NCI-H1092 treated with DMSO at 0.1 percent for 48 hours (cell line): ENCODE measurements at regions not wholly inside any gene's neighbourhood (a gene's known extent, or its start where the extent isn't known, plus 50 kb on each side); places are given as distances from the start of the nearest gene placed in this dataset.

Experiments
- DNase-seq: peaks from one replicate; lab custom pipeline; 2025; lab: John Stamatoyannopoulos, UW

DNA sequence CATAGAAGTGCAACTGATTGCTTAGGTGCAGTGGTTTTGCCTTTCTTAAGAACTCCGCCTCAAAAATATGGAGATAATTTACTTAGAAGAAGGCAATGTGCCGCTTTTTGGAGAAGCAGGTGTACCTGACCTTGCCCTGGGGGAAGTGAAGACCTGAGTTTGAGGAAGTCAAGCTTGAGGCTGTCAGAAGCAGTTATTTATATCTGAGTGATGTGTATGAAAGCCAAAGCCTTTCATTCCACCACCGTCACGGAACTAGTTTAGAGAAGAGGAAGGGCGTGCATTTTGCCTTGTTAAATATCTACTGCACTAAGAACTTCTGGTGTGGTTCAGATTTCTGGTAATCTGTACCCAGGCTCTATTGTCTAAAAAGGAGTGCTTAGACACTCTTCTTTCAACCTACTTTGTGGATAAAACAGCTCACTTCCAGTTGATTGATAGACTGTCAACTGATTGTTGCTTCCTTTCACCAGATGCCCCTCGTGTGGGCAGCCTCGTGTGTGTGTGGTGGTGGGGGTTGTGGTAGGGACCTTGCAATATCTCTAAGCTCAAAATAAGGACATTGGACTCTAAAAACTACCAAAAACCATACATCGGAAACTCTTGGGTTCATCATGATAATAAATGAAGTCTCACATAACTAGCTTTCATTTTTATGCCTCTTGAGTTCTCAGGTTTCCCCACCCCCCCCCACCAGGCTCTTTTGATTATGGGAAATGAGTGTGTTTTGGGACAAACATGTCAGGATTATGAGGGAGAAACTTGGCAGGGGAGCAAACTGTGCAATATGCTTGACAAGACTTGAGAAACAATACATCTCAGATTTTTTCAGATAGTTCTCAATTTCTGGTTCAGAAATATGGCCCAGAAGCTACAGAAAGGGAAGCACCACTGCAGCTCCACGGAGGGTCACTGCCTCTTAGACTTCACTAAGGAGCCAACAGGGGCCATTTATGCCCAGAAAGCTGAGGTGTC lies 78.6 kb downstream of the ARF6 start:
- DNase-seq = peak; percentile 71

DNA sequence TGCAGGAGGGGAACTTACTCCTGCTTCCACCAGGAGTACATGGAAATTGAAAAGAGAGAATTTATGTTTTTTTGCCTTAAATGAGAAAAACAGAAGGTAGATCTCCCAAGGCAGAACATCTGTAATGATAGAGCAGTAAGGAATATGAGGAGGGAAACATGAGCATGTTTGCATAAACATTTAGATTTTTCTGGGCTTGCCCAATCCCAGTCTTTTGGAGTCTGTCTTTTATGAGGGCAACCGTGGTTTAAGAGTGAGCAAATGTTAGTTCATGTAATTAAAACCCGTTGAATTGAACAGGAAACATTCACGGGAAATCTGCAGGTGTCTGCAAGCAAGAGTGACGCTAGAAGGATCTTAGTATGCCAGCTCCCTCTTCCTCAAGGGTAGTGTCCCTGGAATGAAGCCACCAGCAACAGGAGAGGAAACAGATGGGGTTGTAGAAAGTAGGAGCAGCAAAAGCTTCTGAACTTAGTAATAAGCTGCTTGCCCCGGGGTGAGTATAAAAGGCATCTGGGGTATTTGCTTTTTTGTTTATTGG lies 79.3 kb downstream of the ARF6 start:
- DNase-seq = peak; percentile 79

DNA sequence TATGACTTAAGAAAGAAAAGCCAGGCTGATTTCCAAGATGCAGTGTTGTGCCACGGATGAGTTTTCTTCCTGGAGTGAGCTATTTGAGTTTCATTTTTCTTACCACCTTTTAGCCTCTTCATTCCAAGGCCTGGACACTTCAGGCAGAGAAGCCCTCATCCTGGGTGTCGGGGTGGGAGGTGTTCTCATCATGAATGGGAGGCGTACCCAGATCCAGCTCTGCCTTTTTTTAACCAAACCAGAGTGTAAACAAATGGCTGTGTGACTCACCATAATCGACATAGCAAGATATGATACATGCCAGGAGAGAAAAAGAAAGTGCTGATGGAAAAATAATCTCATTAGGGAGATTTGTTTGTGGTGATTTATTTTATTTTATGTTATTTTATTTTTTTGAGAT lies 79.9 kb downstream of the ARF6 start:
- DNase-seq = peak; percentile 68

DNA sequence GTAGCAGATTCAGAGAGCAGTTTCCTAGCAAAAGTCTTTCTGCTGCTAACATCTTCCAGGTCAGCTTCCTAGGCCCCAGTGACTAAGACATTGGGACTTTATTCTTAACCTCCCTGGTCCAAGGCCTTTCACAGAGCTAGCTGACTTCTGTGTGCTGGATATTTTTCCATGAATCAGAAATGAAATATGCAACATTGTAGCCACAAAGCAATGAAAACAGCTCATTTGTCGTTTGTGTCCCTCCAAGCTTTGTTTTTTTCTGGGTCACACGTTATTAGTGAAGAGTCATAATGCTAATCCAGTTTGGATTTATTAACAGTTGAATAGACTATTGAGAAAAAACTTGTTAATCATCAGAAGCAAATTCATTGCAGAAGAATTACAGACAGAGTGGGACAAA lies 82.4 kb downstream of the ARF6 start:
- no peak for DNase-seq

GRCh38 chr14:49975799-49976198 lies 82.9 kb downstream of the ARF6 start:
- DNase-seq = no peak

- no peak for DNase-seq
Measured at GRCh38 chr14:49977126-49977841, 84.4 kb downstream of the ARF6 start.

GRCh38 chr14:49980027-49980426 lies 87.1 kb downstream of the ARF6 start:
- DNase-seq = no peak

GRCh38 chr14:49982082-49982481 lies 89.2 kb downstream of the ARF6 start:
- DNase-seq = no peak

DNA sequence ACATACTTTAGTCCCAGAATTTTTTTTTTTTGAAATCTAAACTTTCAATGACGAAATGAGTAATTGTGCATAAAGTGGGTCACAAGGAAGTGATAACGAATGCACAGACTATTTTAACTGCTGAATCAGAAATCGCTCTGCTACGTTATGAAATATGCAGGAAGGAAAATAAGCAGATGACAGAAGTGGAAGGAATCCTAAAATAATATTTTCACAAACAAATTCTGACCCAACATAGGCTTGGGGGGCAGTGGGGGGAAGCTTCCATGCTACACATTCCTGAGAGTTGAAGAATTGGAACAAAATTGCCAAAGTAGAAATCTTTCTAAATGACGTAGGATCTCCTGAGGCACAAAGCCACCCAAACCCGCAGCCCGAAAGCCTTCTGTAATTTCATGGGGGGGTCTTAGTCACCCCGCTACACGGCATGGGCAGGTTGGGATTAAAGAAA lies 89.6 kb downstream of the ARF6 start:
- DNase-seq = no peak

DNA sequence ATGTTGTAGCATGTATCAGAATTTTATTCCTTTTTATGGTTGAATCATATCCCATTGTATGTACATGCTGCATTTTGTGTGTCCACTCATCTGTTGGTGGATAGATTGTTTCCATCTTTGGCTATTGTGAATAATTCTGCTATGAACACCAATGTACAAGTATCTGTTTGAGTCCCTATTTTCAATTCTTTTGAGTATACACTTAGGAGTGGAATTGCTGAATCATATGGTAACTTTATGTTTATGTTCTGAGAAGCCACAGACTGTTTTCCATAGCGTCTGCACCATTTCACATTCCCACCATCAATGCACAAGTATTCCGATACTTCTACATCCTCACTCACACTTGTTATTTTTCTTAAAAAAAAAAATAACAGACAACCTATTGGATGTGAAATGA lies 91.5 kb downstream of the ARF6 start:
- DNase-seq = no peak

DNA sequence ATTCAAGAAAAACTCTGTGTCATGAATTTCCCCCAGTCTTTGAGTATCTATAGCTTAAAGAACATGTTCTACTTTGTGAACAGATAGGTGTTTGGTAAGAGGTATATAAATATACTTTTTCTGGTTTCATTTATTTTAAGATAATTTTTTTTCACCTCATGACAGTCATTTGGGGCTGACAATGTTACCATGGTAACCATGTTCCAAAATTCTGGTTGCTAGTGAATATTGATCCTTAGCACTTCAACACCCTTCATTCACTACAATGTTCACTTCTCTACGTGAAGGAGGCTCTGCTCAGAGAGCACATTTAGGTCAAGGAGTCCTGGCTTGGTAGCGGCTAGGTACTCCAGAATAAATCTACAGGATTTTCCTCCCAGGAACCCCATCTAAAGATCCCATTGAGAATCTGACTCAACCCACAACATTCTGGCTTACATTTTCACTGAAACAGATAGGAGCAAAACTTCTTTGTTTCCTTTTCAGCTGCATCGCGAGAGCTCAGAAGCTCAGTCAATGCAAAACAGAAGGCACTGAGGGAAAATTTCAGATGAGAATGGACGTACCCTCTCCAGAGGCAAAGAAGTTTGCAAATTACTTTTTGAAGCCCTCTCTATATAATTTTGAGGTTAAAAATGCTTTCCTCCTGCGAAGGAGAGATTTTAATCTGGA lies 93.6 kb downstream of the ARF6 start:
- no peak for DNase-seq

DNA sequence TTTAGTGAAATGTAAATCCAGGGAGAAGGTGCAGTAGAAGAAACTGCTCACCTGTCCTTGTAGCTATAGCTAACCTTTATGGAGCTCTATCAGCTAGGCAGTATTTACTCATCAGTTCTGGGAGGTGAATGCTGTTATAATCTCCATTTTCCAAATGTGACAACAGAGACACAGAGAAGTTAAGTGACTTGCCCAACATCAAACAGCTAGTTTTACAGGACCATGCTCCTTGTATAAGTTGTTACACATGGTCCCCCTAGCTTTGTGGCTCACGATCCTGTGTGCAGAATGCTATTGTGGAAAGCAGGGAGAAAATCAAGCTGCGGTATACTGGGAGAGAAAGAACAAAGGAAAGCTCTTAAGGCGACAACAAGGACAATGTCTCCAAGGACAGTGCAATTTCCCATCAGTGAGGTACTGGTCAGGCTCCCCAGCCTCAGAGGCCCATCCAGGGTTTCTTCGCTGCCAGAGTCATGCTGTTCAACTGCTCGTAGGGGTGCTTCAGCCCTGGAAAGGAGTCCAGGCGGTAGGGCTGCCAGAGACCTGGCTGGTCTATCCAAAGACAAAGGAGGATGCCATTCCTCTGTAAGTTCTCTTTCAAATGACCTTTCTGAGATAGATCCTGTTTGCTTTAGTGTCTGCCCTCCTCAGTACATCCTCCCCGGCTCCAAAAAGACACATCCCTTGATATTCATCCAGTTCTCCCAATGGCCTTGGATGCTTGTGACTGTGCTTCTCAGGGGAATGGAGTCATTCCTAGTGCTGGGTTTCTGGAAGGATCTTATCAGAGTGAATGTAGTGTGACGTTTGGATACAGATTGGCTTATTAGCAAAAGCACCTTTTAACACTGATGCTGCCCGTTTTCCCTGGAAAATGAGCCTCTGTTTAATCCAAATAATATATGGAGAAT lies 95.5 kb downstream of the ARF6 start:
- no peak for DNase-seq

- DNase-seq = no peak
Measured at GRCh38 chr14:49989966-49990365, 97.1 kb downstream of the ARF6 start.

GRCh38 chr14:49991491-49991890 lies 98.6 kb downstream of the ARF6 start:
- DNase-seq = no peak

DNA sequence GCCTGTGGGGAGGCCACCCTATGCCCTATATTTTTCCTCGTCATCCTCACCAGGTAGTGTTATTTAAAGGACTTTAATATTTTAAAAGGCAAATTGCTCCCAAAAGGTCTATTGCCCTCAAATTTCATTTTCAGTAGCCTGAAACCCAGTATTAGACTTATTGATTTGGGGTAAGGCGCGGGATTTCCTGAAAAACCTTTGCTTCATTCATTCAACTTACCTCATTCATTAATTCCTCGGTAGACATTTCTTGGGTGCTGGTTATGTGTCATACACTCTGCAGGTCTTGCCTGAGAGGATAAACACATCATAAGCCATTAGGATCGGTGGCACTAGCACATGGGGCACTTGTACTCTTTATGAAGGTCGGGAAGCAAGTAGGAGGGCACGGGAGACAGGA lies 99.2 kb downstream of the ARF6 start:
- no peak for DNase-seq

GRCh38 chr14:49992448-49992847 lies 99.6 kb downstream of the ARF6 start:
- DNase-seq = no peak

DNA sequence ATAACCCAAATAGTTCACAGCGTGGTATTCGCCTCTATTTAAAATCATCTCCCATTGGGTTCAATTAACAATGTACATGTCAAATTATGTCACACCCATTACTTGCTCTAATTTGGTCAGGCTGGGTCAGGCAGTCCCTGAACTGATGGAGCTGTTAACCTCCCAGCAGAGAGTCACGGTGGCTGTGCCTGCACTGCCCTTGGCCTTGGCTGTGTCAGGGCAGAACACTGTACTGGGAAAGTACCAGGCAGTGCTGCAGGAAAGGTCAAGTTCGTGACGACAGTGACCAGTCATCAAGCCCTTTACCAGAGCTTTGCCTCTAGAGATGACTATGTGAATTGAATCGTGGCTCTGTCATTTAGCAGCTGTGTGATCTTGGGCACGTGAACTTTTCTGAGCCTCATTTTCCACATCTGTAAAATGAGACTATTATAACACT lies 100.0 kb downstream of the ARF6 start:
- no peak for DNase-seq

DNA sequence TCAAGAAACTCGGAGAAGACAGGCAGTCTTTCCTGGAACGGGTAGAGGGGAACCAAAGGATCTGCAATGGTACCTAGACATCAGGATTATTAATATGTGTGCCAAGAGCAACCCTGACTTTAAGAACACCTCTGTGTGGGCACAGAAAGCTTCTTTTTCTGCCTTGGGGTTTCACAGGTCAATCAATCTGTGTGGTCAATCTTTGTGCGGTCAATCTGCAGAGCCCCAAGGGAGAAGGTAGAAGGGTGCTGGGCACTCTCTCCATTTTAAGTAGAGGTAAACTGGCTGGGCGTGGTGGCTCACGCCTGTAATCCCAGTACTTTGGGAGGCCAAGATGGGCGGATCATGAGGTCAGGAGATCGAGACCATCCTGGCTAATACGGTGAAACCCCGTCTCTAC lies 100.7 kb downstream of the ARF6 start:
- DNase-seq = no peak

DNA sequence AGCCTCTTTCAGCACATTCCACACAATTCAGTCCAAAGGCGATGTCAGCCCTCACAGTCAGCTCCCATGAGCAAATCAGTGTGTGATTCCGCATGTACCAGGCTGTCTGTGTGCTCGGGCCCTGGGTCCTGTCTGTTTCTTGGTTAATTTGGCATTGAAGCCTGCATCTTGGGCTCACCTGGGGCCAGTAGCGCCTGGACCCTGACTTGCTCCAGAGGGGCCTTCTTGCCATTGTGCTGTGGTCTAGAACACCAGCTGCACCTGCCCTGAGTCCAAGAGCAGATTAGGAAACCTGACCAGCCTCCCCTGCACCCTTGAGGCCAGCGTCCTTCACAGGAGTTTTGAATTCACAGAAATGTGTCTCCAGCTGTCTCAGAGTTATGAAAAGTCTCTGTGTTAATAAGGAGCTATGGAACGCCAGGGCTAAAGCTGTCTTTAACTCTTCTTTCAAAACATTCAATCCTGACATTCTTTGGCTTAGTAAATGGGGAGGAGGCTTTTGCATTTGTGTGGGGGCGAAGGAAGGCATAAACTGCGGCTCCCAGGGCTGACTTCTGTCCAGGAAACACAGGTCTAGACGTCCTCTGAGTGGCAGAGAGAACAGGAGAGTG lies 102.2 kb downstream of the ARF6 start:
- DNase-seq = no peak

GRCh38 chr14:49997991-49998390 lies 105.1 kb downstream of the ARF6 start:
- DNase-seq = no peak
